Caco-2 (cell line): ENCODE measurements at regions not wholly inside any gene's neighbourhood (a gene's known extent, or its start where the extent isn't known, plus 50 kb on each side); places are given as distances from the start of the nearest gene placed in this dataset.

ENCODE experiments used
- BruUV-seq: library from RNA; stranded (reverse); fragments of 400-500 nt; replicated peaks from 2 replicates; lab custom pipeline; 2021; lab: Mats Ljungman, UMichigan
- CTCF ChIA-PET: fragments of 300-600 bp; sonication (Branson Sonifier 250); formaldehyde crosslinking; loops from one replicate; lab custom pipeline; 2022; ENCODE audit warnings: antibody characterized with exemption; lab: Charles Lee
- POLR2A ChIA-PET: fragments of 300-600 bp; sonication (Branson Sonifier 250); formaldehyde crosslinking; loops from one replicate; lab custom pipeline; 2022; ENCODE audit warnings: antibody characterized with exemption; lab: Charles Lee
- DNase-seq, 2 experiments: peaks; one replicate each; pipeline versions ENCODE4 v3.0.0 to v3.0.0-alpha.2; 2020 to 2022
- H3K27me3 ChIP-seq: replicated peaks from 2 replicates; pipeline ENCODE4 v1.6.0; 2011; ENCODE audit warnings: low read length; ENCODE audit not compliant: control insufficient read depth, insufficient read depth
- H3K36me3 ChIP-seq: 2 replicates; pipeline ENCODE4 v1.5.1; 2011; ENCODE audit warnings: low read length; ENCODE audit not compliant: control insufficient read depth, insufficient read depth
- H3K4me1 ChIP-seq: fragments of 250-450 bp; sonication (Bioruptor Pico); 2 replicates; pipeline ENCODE4 v1.5.1; 2020; ENCODE audit warnings: mild to moderate bottlenecking
- H3K4me3 ChIP-seq: 2 replicates; pipeline ENCODE4 v1.5.1; 2011; ENCODE audit warnings: low read depth, mild to moderate bottlenecking, control low read depth, low read length
- H3K9me3 ChIP-seq: fragments of 250-450 bp; sonication (Bioruptor Pico); 2 replicates; pipeline ENCODE4 v1.5.1; 2020; ENCODE audit warnings: mild to moderate bottlenecking, moderate library complexity
- H3K27ac Mint-ChIP-seq: one replicate; pipeline ENCODE4 v1.8.0; 2022; ENCODE audit warnings: mixed read lengths; ENCODE audit not compliant: unreplicated experiment
- H3K27me3 Mint-ChIP-seq: one replicate; pipeline ENCODE4 v1.8.0; 2022; ENCODE audit warnings: mixed read lengths; ENCODE audit not compliant: insufficient read depth, unreplicated experiment
- H3K36me3 Mint-ChIP-seq: one replicate; pipeline ENCODE4 v1.8.0; 2022; ENCODE audit warnings: mild to moderate bottlenecking, mixed read lengths; ENCODE audit not compliant: insufficient read depth, unreplicated experiment
- H3K4me1 Mint-ChIP-seq: one replicate; pipeline ENCODE4 v1.8.0; 2022; ENCODE audit warnings: low read depth, mixed read lengths; ENCODE audit not compliant: unreplicated experiment
- H3K4me3 Mint-ChIP-seq: one replicate; pipeline ENCODE4 v1.8.0; 2022; ENCODE audit warnings: mild to moderate bottlenecking, moderate library complexity, mixed read lengths; ENCODE audit not compliant: unreplicated experiment
- H3K9me3 Mint-ChIP-seq: one replicate; pipeline ENCODE4 v1.8.0; 2022; ENCODE audit warnings: mixed read lengths; ENCODE audit not compliant: unreplicated experiment
- intact Hi-C: fragments of 100-400 bp; cut with micrococcal nuclease; formaldehyde crosslinking; loops from one replicate; pipeline ENCODE4 v1.10.0; 2022; ENCODE audit not compliant: unreplicated experiment
- TF ChIP-seq, protein P1 (sequence below), 2 experiments: fragments of 200-600 bp in 1 of 2; IDR thresholded peaks; 1 replicate in 1 of 2; 2 replicates in 1 of 2; pipeline versions ENCODE4 v1.5.1 to v1.8.0; 2011 to 2022; ENCODE audit warnings: antibody characterized with exemption in 1 of 2, control low read depth in 1 of 2, inconsistent platforms in 1 of 2, low read depth in 1 of 2, low read length in 1 of 2, mild to moderate bottlenecking in 1 of 2, moderate library complexity in 1 of 2; ENCODE audit not compliant: insufficient read depth in 1 of 2, severe bottlenecking in 1 of 2, unreplicated experiment in 1 of 2

GRCh38 chr12:112676507-112676906, 115.0 kb upstream of the RPH3A start:
- BruUV-seq: no TSS peak
- TF ChIP-seq, protein P1, sequence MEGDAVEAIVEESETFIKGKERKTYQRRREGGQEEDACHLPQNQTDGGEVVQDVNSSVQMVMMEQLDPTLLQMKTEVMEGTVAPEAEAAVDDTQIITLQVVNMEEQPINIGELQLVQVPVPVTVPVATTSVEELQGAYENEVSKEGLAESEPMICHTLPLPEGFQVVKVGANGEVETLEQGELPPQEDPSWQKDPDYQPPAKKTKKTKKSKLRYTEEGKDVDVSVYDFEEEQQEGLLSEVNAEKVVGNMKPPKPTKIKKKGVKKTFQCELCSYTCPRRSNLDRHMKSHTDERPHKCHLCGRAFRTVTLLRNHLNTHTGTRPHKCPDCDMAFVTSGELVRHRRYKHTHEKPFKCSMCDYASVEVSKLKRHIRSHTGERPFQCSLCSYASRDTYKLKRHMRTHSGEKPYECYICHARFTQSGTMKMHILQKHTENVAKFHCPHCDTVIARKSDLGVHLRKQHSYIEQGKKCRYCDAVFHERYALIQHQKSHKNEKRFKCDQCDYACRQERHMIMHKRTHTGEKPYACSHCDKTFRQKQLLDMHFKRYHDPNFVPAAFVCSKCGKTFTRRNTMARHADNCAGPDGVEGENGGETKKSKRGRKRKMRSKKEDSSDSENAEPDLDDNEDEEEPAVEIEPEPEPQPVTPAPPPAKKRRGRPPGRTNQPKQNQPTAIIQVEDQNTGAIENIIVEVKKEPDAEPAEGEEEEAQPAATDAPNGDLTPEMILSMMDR (IDR thresholded peaks at IDR 0.05; ENCODE audit: insufficient read depth in 1 of 2, low read depth in 1 of 2, low read length in 1 of 2, severe bottlenecking in 1 of 2, unreplicated experiment in 1 of 2): no peak
- POLR2A ChIA-PET: no interaction called here

GRCh38 chr12:112677050-112677765, 114.3 kb upstream of the RPH3A start:
- no peaks in the 10 kb centered on the region for H3K9me3 ChIP-seq
- Mint-ChIP-seq H3K4me1 (no peaks in the 10 kb centered on the region), H3K27ac (no peak overlapping the region), H3K27me3 (peaks cover 37% of the 10 kb centered on the region), H3K36me3 (no peaks in the 10 kb centered on the region), H3K9me3 (no peaks in the 10 kb centered on the region), H3K4me3 (no peak overlapping the region)
- no TSS peak for BruUV-seq
- no peak for DNase-seq
- H3K27me3 ChIP-seq: peaks cover 2% of the 10 kb centered on the region
- H3K4me1 ChIP-seq: no peaks in the 10 kb centered on the region
- no peaks in the 10 kb centered on the region for H3K36me3 ChIP-seq
- POLR2A ChIA-PET: no interaction called here
- TF ChIP-seq, protein P1 (IDR thresholded peaks at IDR 0.05; ENCODE audit: insufficient read depth in 1 of 2, low read depth in 1 of 2, low read length in 1 of 2, severe bottlenecking in 1 of 2, unreplicated experiment in 1 of 2): no peak
- intact Hi-C loops: no loop called here
- CTCF ChIA-PET: no interaction called here
- no peak overlapping the region for H3K4me3 ChIP-seq

More at GRCh38 chr12:112676507-112676906, 115.0 kb upstream of the RPH3A start:
- Histone ChIP-seq H3K36me3 (no peaks in the 10 kb centered on the region), H3K9me3 (no peaks in the 10 kb centered on the region), H3K4me1 (no peaks in the 10 kb centered on the region), H3K4me3 (no peak overlapping the region), H3K27me3 (peaks cover 2% of the 10 kb centered on the region)
- H3K27ac Mint-ChIP-seq: no peak overlapping the region
- H3K4me3 Mint-ChIP-seq: no peak overlapping the region
- no peaks in the 10 kb centered on the region for H3K4me1 Mint-ChIP-seq
- CTCF ChIA-PET: no interaction called here
- no peak for DNase-seq
- H3K27me3 Mint-ChIP-seq: peaks cover 33% of the 10 kb centered on the region
- intact Hi-C loops: no loop called here
- H3K36me3 Mint-ChIP-seq: no peaks in the 10 kb centered on the region
- H3K9me3 Mint-ChIP-seq: no peaks in the 10 kb centered on the region

GRCh38 chr12:112680993-112681392, 110.6 kb upstream of the RPH3A start:
- Histone ChIP-seq H3K4me1 (no peaks in the 10 kb centered on the region), H3K36me3 (no peaks in the 10 kb centered on the region), H3K27me3 (peaks cover 2% of the 10 kb centered on the region), H3K9me3 (no peaks in the 10 kb centered on the region), H3K4me3 (no peak overlapping the region)
- Mint-ChIP-seq H3K36me3 (no peaks in the 10 kb centered on the region), H3K9me3 (no peaks in the 10 kb centered on the region), H3K27ac (no peak overlapping the region), H3K27me3 (peaks cover 39% of the 10 kb centered on the region), H3K4me3 (no peak overlapping the region), H3K4me1 (no peaks in the 10 kb centered on the region)
- TF ChIP-seq, protein P1 (IDR thresholded peaks at IDR 0.05; ENCODE audit: insufficient read depth in 1 of 2, low read depth in 1 of 2, low read length in 1 of 2, severe bottlenecking in 1 of 2, unreplicated experiment in 1 of 2): no peak
- ChIA-PET POLR2A (no interaction called here), CTCF (no interaction called here)
- intact Hi-C loops: no loop called here
- no TSS peak for BruUV-seq
- DNase-seq: no peak
